SU-DHL-6 (cell line): ENCODE measurements at regions not wholly inside any gene's neighbourhood (a gene's known extent, or its start where the extent isn't known, plus 50 kb on each side); places are given as distances from the start of the nearest gene placed in this dataset.
"Not testable (repeated sequence)": the region's sequence is repeated elsewhere in the genome, so short reads cannot be mapped to it uniquely, and the experiment has no call there.

Experiments used
- EZH2phosphoT487 ChIP-seq: fragments of 200-600 bp; sonication (generic), shearing (Covaris generic); conservative IDR thresholded peaks from 2 replicates; pipeline ENCODE4 v1.6.1; 2018; ENCODE audit warnings: mild to moderate bottlenecking, antibody characterized with exemption, low read length, moderate library complexity, mixed read lengths
- TF ChIP-seq, protein P1 (sequence below): fragments of 200-600 bp; sonication (generic); IDR thresholded peaks from one replicate; pipeline ENCODE4 v1.5.1; 2017; ENCODE audit warnings: antibody characterized with exemption, mild to moderate bottlenecking, low read length, moderate library complexity; ENCODE audit not compliant: insufficient read depth, poor library complexity, severe bottlenecking

DNA sequence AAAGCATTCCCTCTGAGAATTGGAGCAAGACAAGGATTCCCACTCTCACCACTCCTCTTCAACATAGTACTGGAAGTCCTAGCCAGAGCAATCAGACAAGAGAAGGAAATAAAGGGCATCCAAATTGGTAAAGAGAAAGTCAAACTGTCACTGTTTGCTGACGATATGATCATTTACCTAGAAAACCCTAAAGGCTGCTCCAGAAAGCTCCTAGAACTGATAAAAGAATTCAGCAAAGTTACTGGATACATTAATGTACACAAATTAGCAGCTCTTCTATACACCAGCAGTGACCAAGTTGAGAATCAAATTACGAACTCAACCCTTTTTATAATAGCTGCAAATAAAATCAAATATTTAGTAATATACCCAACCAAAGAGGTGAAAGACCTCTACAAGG is 851.9 kb downstream of the FSCB start:
- TF ChIP-seq, protein P1, sequence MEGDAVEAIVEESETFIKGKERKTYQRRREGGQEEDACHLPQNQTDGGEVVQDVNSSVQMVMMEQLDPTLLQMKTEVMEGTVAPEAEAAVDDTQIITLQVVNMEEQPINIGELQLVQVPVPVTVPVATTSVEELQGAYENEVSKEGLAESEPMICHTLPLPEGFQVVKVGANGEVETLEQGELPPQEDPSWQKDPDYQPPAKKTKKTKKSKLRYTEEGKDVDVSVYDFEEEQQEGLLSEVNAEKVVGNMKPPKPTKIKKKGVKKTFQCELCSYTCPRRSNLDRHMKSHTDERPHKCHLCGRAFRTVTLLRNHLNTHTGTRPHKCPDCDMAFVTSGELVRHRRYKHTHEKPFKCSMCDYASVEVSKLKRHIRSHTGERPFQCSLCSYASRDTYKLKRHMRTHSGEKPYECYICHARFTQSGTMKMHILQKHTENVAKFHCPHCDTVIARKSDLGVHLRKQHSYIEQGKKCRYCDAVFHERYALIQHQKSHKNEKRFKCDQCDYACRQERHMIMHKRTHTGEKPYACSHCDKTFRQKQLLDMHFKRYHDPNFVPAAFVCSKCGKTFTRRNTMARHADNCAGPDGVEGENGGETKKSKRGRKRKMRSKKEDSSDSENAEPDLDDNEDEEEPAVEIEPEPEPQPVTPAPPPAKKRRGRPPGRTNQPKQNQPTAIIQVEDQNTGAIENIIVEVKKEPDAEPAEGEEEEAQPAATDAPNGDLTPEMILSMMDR: not testable (repeated sequence)
- not testable (repeated sequence) for TF ChIP-seq EZH2phosphoT487
